H9 (cell line): ENCODE measurements at regions not wholly inside any gene's neighbourhood (a gene's known extent, or its start where the extent isn't known, plus 50 kb on each side); places are given as distances from the start of the nearest gene placed in this dataset.

Experiments
- DNase-seq: peaks from one replicate; pipeline ENCODE4 v3.0.0-alpha.2; 2017
- H2AFZ ChIP-seq: one replicate; pipeline ENCODE4 v1.6.1; 2013; ENCODE audit warnings: mild to moderate bottlenecking, low read length, control low read depth, moderate library complexity
- H2AK5ac ChIP-seq: 2 replicates; pipeline ENCODE4 v1.6.1; 2013; ENCODE audit warnings: low read length, control low read depth, mixed read lengths; ENCODE audit not compliant: insufficient read length
- H2BK120ac ChIP-seq: one replicate; pipeline ENCODE4 v1.6.1; 2013; ENCODE audit warnings: low read depth, mild to moderate bottlenecking, low read length, control low read depth, inconsistent platforms; ENCODE audit not compliant: poor library complexity, severe bottlenecking
- H2BK12ac ChIP-seq: 2 replicates; pipeline ENCODE4 v1.6.1; 2013; ENCODE audit warnings: low read length, control low read depth, mixed read lengths, low read depth; ENCODE audit not compliant: insufficient read length
- H2BK15ac ChIP-seq: 2 replicates; pipeline ENCODE4 v1.6.1; 2013; ENCODE audit warnings: low read depth, low read length, control low read depth
- H2BK20ac ChIP-seq: one replicate; pipeline ENCODE4 v1.6.1; 2013; ENCODE audit warnings: low read depth, mild to moderate bottlenecking, low read length, control low read depth, inconsistent platforms; ENCODE audit not compliant: poor library complexity, severe bottlenecking
- H2BK5ac ChIP-seq: 2 replicates; pipeline ENCODE4 v1.6.1; 2013; ENCODE audit warnings: low read length, control low read depth, mixed read lengths; ENCODE audit not compliant: insufficient read length
- H3K14ac ChIP-seq: 2 replicates; pipeline ENCODE4 v1.6.1; 2013; ENCODE audit warnings: low read length, control low read depth; ENCODE audit not compliant: insufficient read depth
- H3K18ac ChIP-seq: 2 replicates; pipeline ENCODE4 v1.6.1; 2013; ENCODE audit warnings: low read depth, mild to moderate bottlenecking, mixed read lengths, low read length, control low read depth; ENCODE audit not compliant: insufficient read length
- H3K23ac ChIP-seq: 2 replicates; pipeline ENCODE4 v1.6.1; 2013; ENCODE audit warnings: low read length, control low read depth, mixed read lengths, low read depth; ENCODE audit not compliant: insufficient read length
- H3K23me2 ChIP-seq: 2 replicates; pipeline ENCODE4 v1.6.1; 2013; ENCODE audit warnings: low read depth, mild to moderate bottlenecking, mixed read lengths, low read length, control low read depth; ENCODE audit not compliant: insufficient read length, poor library complexity, severe bottlenecking
- H3K27ac ChIP-seq: 2 replicates; pipeline ENCODE4 v1.5.1; 2013; ENCODE audit warnings: low read length, control low read depth, mixed read lengths, low read depth; ENCODE audit not compliant: insufficient read length
- H3K27me3 ChIP-seq: 2 replicates; pipeline ENCODE4 v1.6.1; 2013; ENCODE audit warnings: low read length, control low read depth, inconsistent platforms; ENCODE audit not compliant: insufficient read depth
- H3K4ac ChIP-seq: 2 replicates; pipeline ENCODE4 v1.6.1; 2013; ENCODE audit warnings: low read depth, mild to moderate bottlenecking, control low read depth, inconsistent platforms, low read length, moderate library complexity
- H3K4me1 ChIP-seq: 2 replicates; pipeline ENCODE4 v1.6.1; 2013; ENCODE audit warnings: low read length, control low read depth, inconsistent platforms; ENCODE audit not compliant: insufficient read depth
- H3K4me2 ChIP-seq: 2 replicates; pipeline ENCODE4 v1.6.1; 2013; ENCODE audit warnings: low read length, control low read depth, mixed read lengths; ENCODE audit not compliant: insufficient read length, insufficient read depth
- H3K56ac ChIP-seq: 2 replicates; pipeline ENCODE4 v1.6.1; 2013; ENCODE audit warnings: low read depth, mild to moderate bottlenecking, mixed read lengths, low read length, control low read depth; ENCODE audit not compliant: insufficient read length
- H3K79me1 ChIP-seq: 2 replicates; pipeline ENCODE4 v1.6.1; 2013; ENCODE audit warnings: low read depth, mild to moderate bottlenecking, moderate library complexity, low read length, control low read depth, inconsistent platforms; ENCODE audit not compliant: insufficient read depth, poor library complexity, severe bottlenecking
- H3K79me2 ChIP-seq: 2 replicates; pipeline ENCODE4 v1.6.1; 2013; ENCODE audit warnings: low read length, control low read depth, inconsistent platforms; ENCODE audit not compliant: insufficient read depth
- H3K9ac ChIP-seq: 2 replicates; pipeline ENCODE4 v1.6.1; 2013; ENCODE audit warnings: low read length, control low read depth, mixed read lengths; ENCODE audit not compliant: insufficient read length; ENCODE audit errors: extremely low read depth
- H3K9me3 ChIP-seq: one replicate; pipeline ENCODE4 v1.6.1; 2013; ENCODE audit warnings: low read depth, low read length, inconsistent platforms; ENCODE audit not compliant: control insufficient read depth
- H3T11ph ChIP-seq: one replicate; pipeline ENCODE4 v1.6.1; 2013; ENCODE audit warnings: mild to moderate bottlenecking, low read length, control low read depth, inconsistent platforms
- H4K20me1 ChIP-seq: one replicate; pipeline ENCODE4 v1.6.1; 2013; ENCODE audit not compliant: control insufficient read depth, insufficient read length, insufficient read depth
- H4K5ac ChIP-seq: 2 replicates; pipeline ENCODE4 v1.6.1; 2013; ENCODE audit warnings: low read depth, mild to moderate bottlenecking, mixed read lengths, low read length, control low read depth; ENCODE audit not compliant: insufficient read length
- H4K8ac ChIP-seq: replicated peaks from 2 replicates; pipeline ENCODE4 v1.6.1; 2013; ENCODE audit warnings: low read length, control low read depth, mixed read lengths, low read depth; ENCODE audit not compliant: insufficient read length
- H4K91ac ChIP-seq: 2 replicates; pipeline ENCODE4 v1.6.1; 2013; ENCODE audit warnings: low read depth, mild to moderate bottlenecking, moderate library complexity, mixed read lengths, low read length, control low read depth; ENCODE audit not compliant: insufficient read length
- H3K27ac Mint-ChIP-seq, 3 experiments: 2 replicates in 2 of 3; 3 replicates in 1 of 3; pipeline ENCODE4 v1.8.0; 2020 to 2021; ENCODE audit warnings: mixed read lengths in 3 of 3, mild to moderate bottlenecking in 1 of 3, moderate library complexity in 1 of 3
- H3K27me3 Mint-ChIP-seq: 2 replicates; pipeline ENCODE4 v1.8.0; 2021; ENCODE audit warnings: low read depth, mild to moderate bottlenecking, moderate library complexity, mixed read lengths
- H3K36me3 Mint-ChIP-seq, 3 experiments: 2 replicates in 2 of 3; 3 replicates in 1 of 3; pipeline ENCODE4 v1.8.0; 2020 to 2021; ENCODE audit warnings: low read depth in 3 of 3, mixed read lengths in 3 of 3; ENCODE audit not compliant: insufficient read depth in 1 of 3
- H3K4me1 Mint-ChIP-seq, 2 experiments: 2 replicates each; pipeline ENCODE4 v1.8.0; 2020; ENCODE audit warnings: mixed read lengths in 2 of 2
- H3K4me3 Mint-ChIP-seq, 2 experiments: 2 replicates in 1 of 2; 3 replicates in 1 of 2; pipeline ENCODE4 v1.8.0; 2020 to 2021; ENCODE audit warnings: mild to moderate bottlenecking in 2 of 2, mixed read lengths in 2 of 2, moderate library complexity in 1 of 2
- H3K9me3 Mint-ChIP-seq, 2 experiments: 2 replicates in 1 of 2; 3 replicates in 1 of 2; pipeline ENCODE4 v1.8.0; 2020; ENCODE audit warnings: mild to moderate bottlenecking in 2 of 2, mixed read lengths in 2 of 2, moderate library complexity in 1 of 2
- WGBS: extraction: QIAGEN DNeasy Blood & Tissue Kit; methylation state at CpG from one replicate; pipeline ENCODE4 v1.1.7; 2013; ENCODE audit warnings: missing lambda C conversion rate, low lambda C conversion rate, mixed read lengths; ENCODE audit not compliant: insufficient read length; ENCODE audit errors: extremely low coverage; 5-methylcytosine and 5-hydroxymethylcytosine counted together
- TF ChIP-seq, protein P1 (sequence below): fragments of 200-600 bp; sonication (generic); conservative IDR thresholded peaks from 3 replicates; pipeline ENCODE4 v1.8.0; 2021; ENCODE audit warnings: antibody characterized with exemption, mild to moderate bottlenecking

GRCh38 chr5:89388872-89389271 is 505.9 kb upstream of the MEF2C start:
- H3K18ac ChIP-seq = no peak overlapping the region
- no peak overlapping the region for H2BK120ac ChIP-seq
- Mint-ChIP-seq H3K27ac (no peak overlapping the region), H3K4me3 (no peak overlapping the region), H3K27me3 (no peaks in the 10 kb centered on the region), H3K36me3 (no peaks in the 10 kb centered on the region), H3K4me1 (peaks cover 2 to 5% of the 10 kb centered on the region in 2 experiments; a peak in 3 of 4 replicates), H3K9me3 (no peaks in the 10 kb centered on the region)
- H4K8ac ChIP-seq = no peak overlapping the region
- H3K27me3 ChIP-seq = no peaks in the 10 kb centered on the region
- no peaks in the 10 kb centered on the region for H3K79me2 ChIP-seq
- no peak for DNase-seq
- H2BK15ac ChIP-seq = no peak overlapping the region
- H3K27ac ChIP-seq = no peak overlapping the region
- no peak overlapping the region for H2BK20ac ChIP-seq
- H3K9me3 ChIP-seq = no peaks in the 10 kb centered on the region
- H3T11ph ChIP-seq = no peak overlapping the region
- no peak overlapping the region for H3K23ac ChIP-seq
- no peak overlapping the region for H3K9ac ChIP-seq
- no peak overlapping the region for H3K4me2 ChIP-seq
- no CpG with 5 or more reads among the region's 2 CpGs for WGBS
- no peak overlapping the region for H2BK5ac ChIP-seq
- no peak overlapping the region for H4K5ac ChIP-seq
- TF ChIP-seq, protein P1, sequence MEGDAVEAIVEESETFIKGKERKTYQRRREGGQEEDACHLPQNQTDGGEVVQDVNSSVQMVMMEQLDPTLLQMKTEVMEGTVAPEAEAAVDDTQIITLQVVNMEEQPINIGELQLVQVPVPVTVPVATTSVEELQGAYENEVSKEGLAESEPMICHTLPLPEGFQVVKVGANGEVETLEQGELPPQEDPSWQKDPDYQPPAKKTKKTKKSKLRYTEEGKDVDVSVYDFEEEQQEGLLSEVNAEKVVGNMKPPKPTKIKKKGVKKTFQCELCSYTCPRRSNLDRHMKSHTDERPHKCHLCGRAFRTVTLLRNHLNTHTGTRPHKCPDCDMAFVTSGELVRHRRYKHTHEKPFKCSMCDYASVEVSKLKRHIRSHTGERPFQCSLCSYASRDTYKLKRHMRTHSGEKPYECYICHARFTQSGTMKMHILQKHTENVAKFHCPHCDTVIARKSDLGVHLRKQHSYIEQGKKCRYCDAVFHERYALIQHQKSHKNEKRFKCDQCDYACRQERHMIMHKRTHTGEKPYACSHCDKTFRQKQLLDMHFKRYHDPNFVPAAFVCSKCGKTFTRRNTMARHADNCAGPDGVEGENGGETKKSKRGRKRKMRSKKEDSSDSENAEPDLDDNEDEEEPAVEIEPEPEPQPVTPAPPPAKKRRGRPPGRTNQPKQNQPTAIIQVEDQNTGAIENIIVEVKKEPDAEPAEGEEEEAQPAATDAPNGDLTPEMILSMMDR = no peak
- no peaks in the 10 kb centered on the region for H3K23me2 ChIP-seq
- no peaks in the 10 kb centered on the region for H4K20me1 ChIP-seq
- H2BK12ac ChIP-seq = no peak overlapping the region
- H3K4me1 ChIP-seq = no peaks in the 10 kb centered on the region; the same call in 1 of the 2 replicates
- no peak overlapping the region for H3K4ac ChIP-seq
- H4K91ac ChIP-seq = no peak overlapping the region
- H3K56ac ChIP-seq = no peak overlapping the region
- H3K14ac ChIP-seq = no peak overlapping the region
- H3K79me1 ChIP-seq = no peaks in the 10 kb centered on the region
- H2AK5ac ChIP-seq = no peak overlapping the region
- H2AFZ ChIP-seq = no peak overlapping the region
